Fibroblast of villous mesenchyme (primary cell): ENCODE measurements at regions not wholly inside any gene's neighbourhood (a gene's known extent, or its start where the extent isn't known, plus 50 kb on each side); places are given as distances from the start of the nearest gene placed in this dataset.

Experiments used
- DNase-seq: peaks from one replicate; pipeline ENCODE4 v3.0.0-alpha.2; 2010; ENCODE audit warnings: low read depth
- H3K4me3 ChIP-seq: 2 replicates; pipeline ENCODE4 v1.5.1; 2011; ENCODE audit warnings: low read depth, mild to moderate bottlenecking, low read length
- TF ChIP-seq, protein P1 (sequence below): IDR thresholded peaks from 2 replicates; pipeline ENCODE4 v1.5.1; 2012; ENCODE audit warnings: low read depth, mild to moderate bottlenecking, low read length; ENCODE audit not compliant: insufficient read depth

DNA sequence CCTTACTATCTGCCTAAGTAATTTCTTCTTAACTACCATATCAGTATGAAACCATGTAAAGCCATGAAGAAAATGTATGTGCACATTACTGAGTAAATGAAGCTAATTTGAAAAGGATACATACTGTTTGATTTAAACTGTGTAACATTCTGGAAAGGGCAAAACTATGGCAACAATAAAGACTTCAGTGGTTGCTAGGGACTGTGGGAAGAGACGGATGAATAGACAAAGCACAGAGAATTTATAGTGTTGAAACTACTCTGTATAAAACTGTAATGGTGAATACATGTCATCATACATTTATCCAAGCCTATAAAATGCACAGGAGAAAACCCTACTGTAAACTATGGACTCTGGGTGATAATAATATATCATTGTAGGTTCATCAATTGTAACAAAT lies 1103.7 kb upstream of the EPHA6 start:
- TF ChIP-seq, protein P1, sequence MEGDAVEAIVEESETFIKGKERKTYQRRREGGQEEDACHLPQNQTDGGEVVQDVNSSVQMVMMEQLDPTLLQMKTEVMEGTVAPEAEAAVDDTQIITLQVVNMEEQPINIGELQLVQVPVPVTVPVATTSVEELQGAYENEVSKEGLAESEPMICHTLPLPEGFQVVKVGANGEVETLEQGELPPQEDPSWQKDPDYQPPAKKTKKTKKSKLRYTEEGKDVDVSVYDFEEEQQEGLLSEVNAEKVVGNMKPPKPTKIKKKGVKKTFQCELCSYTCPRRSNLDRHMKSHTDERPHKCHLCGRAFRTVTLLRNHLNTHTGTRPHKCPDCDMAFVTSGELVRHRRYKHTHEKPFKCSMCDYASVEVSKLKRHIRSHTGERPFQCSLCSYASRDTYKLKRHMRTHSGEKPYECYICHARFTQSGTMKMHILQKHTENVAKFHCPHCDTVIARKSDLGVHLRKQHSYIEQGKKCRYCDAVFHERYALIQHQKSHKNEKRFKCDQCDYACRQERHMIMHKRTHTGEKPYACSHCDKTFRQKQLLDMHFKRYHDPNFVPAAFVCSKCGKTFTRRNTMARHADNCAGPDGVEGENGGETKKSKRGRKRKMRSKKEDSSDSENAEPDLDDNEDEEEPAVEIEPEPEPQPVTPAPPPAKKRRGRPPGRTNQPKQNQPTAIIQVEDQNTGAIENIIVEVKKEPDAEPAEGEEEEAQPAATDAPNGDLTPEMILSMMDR = no peak
- no peak overlapping the region for H3K4me3 ChIP-seq
- no peak for DNase-seq

DNA sequence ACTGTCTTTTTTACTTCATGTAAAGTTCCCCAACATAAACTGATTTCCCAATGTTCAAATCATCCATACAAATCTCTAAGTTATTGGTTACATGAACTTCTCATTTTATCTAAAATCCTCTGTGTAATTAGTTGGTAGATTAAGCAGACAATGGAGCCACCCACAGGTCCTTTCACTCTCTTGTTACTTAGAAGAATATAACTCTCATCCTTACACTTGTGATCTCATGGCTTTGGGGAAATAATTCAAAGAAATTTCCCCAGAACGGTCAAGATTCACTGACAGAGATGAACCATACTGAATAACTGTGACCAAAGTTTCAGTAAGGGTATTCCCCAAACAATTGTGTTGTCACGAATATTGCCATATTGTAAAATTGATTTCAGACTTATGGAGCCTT lies 1102.6 kb upstream of the EPHA6 start:
- TF ChIP-seq, protein P1 = no peak
- no peak for DNase-seq
- no peak overlapping the region for H3K4me3 ChIP-seq

DNA sequence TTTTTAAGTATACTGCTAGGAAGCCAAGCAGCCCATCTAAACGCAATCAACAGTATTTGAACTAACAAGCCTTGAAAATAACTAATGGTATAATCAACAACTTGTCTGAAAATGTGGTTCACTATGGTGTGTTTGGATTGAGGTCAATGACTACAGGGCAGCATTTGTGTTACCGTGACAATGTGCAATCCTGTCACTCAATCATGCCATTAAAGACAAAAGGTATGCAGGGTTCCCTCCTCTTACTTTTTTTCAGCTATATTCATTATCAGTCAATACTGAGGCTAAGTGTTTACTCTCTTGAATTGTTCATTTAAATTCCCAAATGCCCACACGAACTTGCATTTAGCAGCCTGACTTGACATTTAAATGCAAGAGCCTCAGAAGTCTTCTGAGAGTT lies 1099.3 kb upstream of the EPHA6 start:
- TF ChIP-seq, protein P1 = no peak
- no peak for DNase-seq
- no peak overlapping the region for H3K4me3 ChIP-seq

DNA sequence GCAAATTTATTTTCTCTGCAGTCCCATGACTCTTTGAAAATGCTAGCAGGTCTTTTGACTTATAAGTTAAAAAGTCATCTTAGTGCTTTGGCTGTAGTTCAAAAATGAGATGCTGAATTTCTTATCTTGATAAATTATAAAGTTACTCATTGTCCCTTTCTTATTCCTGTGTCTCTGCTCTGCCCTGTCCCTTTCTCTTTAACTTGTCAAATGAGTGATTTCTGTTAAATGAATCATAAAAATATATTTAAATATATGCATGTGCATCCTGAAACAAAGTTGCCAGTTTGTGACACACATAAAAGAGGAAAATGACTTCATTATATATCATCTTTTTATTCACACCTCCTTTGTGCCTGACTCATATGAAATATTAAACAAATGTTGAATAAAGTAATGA lies 1097.3 kb upstream of the EPHA6 start:
- TF ChIP-seq, protein P1 = no peak
- DNase-seq = no peak
- H3K4me3 ChIP-seq = no peak overlapping the region

DNA sequence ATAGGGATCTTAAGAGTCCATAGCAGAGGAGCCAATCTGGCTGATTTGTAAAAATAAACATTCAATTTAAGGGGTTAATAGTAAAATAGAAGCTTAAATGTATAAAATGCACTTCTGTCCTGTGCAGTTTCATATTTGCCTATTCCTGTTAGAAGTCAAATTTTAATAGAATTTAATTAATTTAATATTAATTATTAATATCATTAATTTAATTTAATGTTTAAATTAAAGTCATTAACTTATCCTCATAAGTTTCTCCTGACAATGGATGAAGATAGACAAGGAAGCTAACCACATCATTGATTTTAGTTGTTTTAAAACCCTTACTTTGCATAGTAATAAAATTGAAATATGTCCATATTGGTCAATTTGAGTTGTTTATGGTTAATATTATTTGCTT lies 1096.2 kb upstream of the EPHA6 start:
- TF ChIP-seq, protein P1 = no peak
- no peak overlapping the region for H3K4me3 ChIP-seq
- no peak for DNase-seq

DNA sequence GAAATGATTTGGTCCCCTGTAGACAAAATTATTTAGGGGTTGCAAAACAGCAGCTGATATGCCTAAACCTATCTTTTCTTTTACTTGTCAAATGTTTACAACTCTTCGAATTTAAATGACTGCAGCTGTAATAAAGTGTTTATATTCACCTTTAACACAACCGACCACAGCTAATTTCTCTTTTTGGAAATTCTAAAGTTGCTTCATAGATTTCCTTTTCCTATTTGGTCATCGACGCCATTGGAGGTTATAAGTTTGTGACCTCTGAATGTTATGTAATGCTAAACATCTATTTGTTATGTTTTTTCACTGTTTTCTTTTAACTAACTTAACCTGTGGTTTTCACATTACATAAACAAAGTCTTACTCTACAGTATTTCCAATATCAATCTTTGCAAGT lies 1094.9 kb upstream of the EPHA6 start:
- TF ChIP-seq, protein P1 = no peak
- no peak overlapping the region for H3K4me3 ChIP-seq
- DNase-seq = peak; percentile 72

DNA sequence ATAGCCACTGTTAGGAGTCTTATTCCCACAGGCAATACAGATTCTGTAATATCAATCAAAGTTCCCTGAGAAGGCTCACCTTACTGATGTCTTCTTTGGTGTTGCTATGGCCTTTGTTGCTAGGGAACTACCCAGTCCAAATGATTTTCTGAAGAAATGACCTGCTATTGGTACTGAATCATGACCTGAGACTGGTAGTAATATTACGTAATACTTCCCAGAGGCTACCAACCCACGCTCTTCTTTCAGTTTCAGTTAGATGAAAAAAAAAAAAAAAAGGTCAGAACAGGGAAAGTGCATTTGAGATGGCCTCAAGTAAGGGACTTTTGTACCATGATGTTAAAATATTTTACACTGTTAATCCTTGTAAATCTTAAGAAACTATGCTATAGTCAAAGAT lies 1092.5 kb upstream of the EPHA6 start:
- DNase-seq = peak; percentile 12
- TF ChIP-seq, protein P1 = no peak
- H3K4me3 ChIP-seq = no peak overlapping the region
